ENCODE measurements at regions not wholly inside any gene's neighbourhood (a gene's known extent, or its start where the extent isn't known, plus 50 kb on each side); places are given as distances from the start of the nearest gene placed in this dataset.

GRCh38 chr13:72168126-72168855 lies 301.3 kb upstream of the DACH1 start:
- no peak for DNase-seq

DNA sequence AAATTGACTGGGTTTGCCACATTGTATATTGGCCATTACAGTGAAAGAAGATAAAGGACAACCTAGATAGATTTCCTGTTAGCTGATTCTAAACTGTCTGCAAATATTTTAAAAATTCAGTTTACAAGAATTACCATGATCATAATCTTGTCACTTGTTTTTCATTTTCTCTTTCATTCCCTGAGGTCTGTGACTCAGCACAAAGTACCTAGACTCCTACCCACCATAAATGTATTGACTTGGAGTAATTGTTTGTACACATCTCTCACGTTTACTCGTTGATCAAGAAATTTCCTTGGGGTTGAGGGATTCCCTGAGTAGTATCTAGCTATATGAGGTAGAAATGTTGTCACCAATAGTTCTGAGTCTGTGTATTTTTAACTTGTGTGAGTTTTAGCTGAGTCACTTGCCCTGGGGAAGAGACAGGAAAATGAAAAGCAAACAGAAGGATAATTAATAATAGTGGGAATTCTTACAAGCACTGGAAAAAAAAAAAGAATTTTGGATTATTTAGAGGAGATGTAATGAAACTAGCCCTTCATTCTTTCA lies 299.2 kb upstream of the DACH1 start:
- DNase-seq, result no peak

DNA sequence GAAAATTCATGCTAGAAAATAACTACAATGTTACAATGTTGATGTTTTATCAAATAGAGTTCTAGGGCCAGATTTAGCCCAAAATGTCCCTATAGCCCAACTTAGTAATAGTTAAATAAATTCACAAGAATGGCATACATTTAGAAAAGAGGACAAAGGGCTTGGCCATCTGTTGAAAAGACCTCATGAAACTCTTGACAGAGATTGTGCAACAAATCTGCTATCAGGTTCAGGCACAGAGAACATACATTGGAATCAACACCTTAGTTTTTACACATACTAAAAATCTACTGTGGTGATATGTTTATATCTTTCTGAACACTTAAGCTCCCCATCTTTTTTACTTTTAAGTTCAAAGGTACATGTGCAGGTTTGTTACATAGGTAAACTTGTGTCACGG lies 298.3 kb upstream of the DACH1 start:
- no peak for DNase-seq

DNA sequence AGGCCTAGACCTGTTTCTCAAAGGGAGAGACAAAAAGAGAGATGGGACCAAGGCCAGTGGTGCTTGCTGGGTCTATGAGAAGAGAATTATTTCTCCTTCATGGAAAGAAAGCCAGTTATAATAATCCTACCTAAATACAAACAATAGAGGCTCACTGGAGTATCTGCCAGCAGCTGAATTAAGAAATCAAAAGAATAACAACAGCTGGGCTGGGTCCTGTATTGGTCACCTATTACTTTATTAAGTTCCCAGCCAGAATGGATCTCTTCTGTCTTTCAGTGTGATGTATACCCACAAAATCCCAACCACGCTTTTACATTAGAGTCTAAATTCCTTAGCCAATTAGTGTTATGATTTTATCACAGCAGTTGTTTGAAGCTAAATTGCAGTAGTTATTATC lies 297.8 kb upstream of the DACH1 start:
- DNase-seq, result no peak

DNA sequence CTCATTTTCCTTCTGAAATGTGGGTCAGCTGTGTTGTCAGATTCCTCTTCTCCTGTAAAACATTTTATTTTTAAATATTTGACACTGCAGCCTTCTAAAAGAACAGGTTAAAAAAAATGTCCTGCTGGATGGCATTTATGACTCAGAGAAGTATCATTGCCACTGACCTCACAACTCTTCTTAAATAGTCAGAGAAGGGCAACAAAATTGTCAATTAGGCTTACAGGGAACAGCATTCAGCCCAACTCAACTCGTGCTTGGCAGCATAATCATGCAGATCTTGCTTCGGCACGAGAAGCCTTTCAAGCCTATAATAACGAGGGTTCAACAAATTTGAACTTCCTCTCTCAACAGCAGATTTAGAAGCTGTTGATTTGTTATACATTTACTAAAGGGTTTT lies 296.7 kb upstream of the DACH1 start:
- DNase-seq, result no peak

- no peak for DNase-seq
These were observed 294.0 kb upstream of the DACH1 start for GRCh38 chr13:72160977-72161376.

- no peak for DNase-seq
These were observed 289.8 kb upstream of the DACH1 start for GRCh38 chr13:72156760-72157159.

GRCh38 chr13:72153272-72153671 lies 286.3 kb upstream of the DACH1 start:
- DNase-seq, result no peak

- no peak for DNase-seq
These were observed 284.2 kb upstream of the DACH1 start for GRCh38 chr13:72151241-72151640.

DNA sequence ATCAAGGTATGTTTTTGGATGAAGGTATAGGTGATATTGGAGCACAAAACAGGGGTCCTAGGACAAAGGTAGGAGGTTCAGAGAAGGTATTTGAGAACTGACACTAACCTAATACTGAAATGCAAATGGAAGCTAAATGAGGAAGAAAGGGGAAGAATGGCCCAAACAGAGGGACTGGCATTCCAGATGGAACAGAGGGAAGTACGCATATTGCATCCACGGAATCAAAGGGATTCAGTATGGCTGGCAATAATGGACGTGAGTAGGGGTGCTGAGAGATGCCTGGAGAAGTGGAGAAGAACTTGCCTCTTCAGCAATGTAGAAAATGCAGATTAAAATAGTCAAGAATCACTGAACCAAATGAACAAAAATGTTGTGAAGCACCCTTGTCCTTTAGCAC lies 283.5 kb upstream of the DACH1 start:
- DNase-seq, result no peak

- DNase-seq, result no peak
These were observed 282.7 kb upstream of the DACH1 start for GRCh38 chr13:72149701-72150100.

- DNase-seq, result no peak
These were observed 279.8 kb upstream of the DACH1 start for GRCh38 chr13:72146816-72147215.

DNA sequence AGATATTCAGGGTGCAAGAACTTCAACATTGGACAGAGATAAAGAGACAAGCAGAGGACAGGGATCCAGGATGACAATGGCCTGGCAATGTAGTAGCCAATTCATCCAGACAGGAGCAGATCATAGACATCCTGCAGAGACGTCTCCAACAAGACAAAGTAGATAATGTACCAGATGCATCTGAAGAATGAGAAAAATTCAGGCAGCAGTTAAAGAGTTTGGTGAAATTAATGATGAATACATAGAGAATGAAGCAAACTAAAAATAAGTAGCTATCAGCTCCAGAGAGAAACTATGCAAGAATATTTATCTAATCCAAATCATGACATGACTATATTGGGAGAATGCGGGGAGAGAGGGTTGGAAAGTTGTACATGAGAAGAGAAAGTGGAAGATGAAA lies 278.4 kb upstream of the DACH1 start:
- DNase-seq, result no peak

DNA sequence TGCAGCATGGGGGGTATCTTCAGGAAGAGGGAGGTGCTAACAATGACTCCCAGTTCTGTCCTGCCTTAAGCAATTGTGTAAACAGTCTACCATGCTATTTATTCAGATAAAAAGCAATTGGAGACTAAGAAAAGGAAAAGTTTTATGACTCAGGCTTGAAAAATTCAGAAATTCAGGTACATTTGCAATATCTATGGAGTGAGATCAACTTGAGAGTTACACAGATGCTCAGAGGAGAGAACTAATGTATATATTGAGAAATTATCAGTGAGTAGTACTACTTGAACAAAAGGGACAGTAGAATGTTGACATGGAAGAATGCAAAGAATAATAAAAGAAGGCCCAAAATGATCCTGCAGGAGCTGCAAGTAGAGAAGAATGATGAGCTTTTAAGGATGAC lies 277.6 kb upstream of the DACH1 start:
- DNase-seq, result no peak

DNA sequence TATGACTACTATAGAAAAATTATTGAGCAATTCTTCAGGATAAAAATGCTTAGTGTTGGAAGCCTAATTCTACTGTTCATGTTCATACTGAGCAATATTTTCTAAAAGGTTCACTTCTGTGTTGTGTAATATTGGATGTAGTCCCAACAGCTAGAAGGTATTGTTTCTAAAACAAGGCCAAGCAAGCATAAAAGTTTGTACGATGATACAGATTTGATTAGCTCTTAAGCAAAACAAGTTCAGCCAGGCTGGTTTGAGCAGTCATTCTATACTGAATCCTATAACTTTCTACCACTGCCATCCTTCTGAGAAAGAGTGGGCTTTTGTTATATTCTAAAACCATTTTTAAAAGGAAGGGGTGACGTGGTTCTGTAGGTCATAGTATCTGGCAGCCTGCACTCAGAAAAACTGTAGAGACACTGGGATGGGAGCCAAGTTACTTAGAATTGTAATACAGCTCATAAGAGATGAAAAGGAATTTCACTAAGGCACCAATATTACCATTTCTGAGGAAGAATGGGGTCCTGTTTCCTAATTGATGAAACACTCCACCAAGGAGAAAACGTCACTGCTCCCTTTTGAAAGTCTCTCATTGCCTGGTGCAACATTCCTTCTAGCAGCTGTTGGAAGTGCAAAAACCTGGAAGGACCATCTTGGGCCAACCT lies 275.0 kb upstream of the DACH1 start:
- DNase-seq, result peak in 2 of 58 donors; percentile 0 to 16

GRCh38 chr13:72139192-72139591 lies 272.2 kb upstream of the DACH1 start:
- DNase-seq, result no peak

GRCh38 chr13:72132075-72132474 lies 265.1 kb upstream of the DACH1 start:
- DNase-seq, result no peak

DNA sequence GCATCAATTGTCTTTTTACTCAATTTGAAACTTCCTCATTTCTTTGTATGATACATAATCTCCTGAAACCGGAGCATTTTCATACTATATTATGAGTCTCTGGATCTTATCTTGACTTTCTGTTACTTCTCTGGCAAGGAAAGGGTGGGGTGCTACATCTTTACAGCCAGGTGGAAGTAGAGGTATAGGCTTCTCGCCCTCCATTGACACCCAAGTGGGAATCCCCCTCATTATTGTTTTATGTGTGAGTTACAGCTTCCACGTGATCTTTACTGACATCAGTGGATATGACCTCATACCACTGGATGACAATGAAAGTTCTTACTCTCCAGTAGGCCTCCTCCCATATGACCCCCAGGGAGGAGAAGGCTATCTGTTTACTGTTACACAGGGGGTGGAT lies 262.1 kb upstream of the DACH1 start:
- no peak for DNase-seq

DNA sequence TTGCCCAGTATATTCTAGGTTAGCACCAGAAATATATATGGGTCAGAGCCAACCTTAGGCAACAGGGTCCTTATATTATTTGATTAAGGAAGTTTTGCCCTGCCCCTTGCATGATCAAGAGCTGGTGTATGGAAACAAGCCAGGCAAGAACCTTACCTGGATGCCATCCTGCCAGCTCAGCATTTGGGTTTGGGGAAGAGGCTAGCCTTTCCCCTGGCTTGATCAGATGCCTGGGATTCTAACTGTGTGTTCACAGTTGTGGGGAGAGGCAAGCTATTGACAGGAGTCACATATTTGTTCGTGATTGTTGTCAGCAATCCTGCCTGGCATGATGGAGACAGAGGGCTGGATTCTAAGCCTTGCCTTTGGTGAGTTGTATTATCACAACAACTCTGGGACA lies 260.0 kb upstream of the DACH1 start:
- DNase-seq, result no peak

GRCh38 chr13:72126424-72126823 lies 259.4 kb upstream of the DACH1 start:
- no peak for DNase-seq

- no peak for DNase-seq
These were observed 258.6 kb upstream of the DACH1 start for GRCh38 chr13:72125561-72125960.

DNA sequence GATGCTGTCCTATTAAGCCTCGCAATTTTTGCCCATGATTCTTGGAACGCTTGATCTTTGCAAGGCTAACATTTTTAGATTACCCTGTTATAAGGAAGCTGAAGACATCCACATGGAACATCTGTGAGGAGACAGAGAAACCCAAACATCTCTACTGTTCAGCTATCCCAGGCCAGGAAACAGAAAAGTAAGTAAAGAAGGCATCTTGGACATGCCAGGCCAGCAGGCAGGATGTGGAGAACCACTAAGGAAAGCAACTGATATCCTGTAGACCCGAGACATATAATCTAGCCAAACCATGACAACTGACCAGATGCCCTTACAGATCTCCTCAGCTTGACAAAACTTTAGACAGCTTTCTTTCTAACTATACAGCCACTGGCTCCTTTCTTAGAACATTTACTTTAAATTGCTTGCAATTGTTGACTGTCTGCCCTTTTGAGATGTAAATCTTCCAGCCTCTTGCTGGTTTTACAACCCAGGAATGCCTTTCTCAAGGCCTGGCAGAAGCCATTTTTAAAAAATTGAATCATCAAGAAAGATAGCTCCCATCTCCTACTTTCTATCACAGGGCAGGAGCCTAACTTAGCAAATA lies 255.8 kb upstream of the DACH1 start:
- no peak for DNase-seq

DNA sequence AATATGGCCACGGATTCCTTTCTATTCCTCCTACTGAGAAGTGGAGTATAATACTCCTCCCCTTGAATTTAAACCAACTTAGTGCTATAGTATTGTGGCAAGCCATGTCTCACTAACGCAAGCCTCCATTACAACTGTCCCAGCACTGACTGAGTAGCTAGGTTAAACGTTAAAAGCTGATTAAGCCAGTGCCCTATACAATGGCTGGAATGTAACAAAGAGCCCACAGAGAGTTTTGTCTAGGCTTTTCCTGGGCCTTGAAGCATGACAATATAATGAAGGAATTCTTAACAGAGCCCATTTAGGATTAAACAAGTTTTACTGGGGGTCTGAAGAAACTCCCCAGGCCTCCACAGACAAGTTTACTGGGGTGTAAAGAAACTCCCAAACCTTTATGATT lies 254.5 kb upstream of the DACH1 start:
- DNase-seq, result no peak
